Ovary (tissue), 7 donors: ENCODE measurements at regions not wholly inside any gene's neighbourhood (a gene's known extent, or its start where the extent isn't known, plus 50 kb on each side); places are given as distances from the start of the nearest gene placed in this dataset.

Source experiments
- DNase-seq, 5 donors: peaks; one replicate each; pipeline ENCODE4 v3.0.0-alpha.2; 2019 to 2020
- H3K27ac ChIP-seq, 2 donors: fragments of 200-600 bp; one replicate each; pipeline versions ENCODE4 v1.5.1 to v1.8.0; 2019 to 2022
- H3K27me3 ChIP-seq: fragments of 200-600 bp; one replicate; pipeline ENCODE4 v1.8.0; 2022
- H3K36me3 ChIP-seq: fragments of 200-600 bp; sonication (generic); one replicate; pipeline ENCODE4 v1.5.1; 2019
- H3K4me1 ChIP-seq: one replicate; pipeline ENCODE4 v1.8.1; 2013; ENCODE audit warnings: mild to moderate bottlenecking, moderate library complexity; ENCODE audit not compliant: insufficient read depth
- H3K4me3 ChIP-seq: fragments of 200-600 bp; sonication (generic); one replicate; pipeline ENCODE4 v1.5.1; 2017
- H3K9me3 ChIP-seq, 2 donors: fragments of 200-600 bp in 1 of 2; sonication (generic) in 1 of 2; one replicate each; pipeline versions ENCODE4 v1.5.1 to v1.8.1; 2013 to 2019; ENCODE audit warnings: mild to moderate bottlenecking in 1 of 2, moderate library complexity in 1 of 2
- CTCF ChIP-seq, 3 donors: fragments of 450-650 bp in 2 of 3; fragments of 200-600 bp in 1 of 3; IDR thresholded peaks; one replicate each; pipeline versions ENCODE4 v1.5.1 to v1.8.0; 2016 to 2022; ENCODE audit warnings: antibody characterized with exemption in 3 of 3, mild to moderate bottlenecking in 1 of 3
- EP300 ChIP-seq: sonication (generic); formaldehyde crosslinking; IDR thresholded peaks from one replicate; pipeline ENCODE4 v1.6.1; 2017; ENCODE audit warnings: antibody characterized with exemption
- POLR2A ChIP-seq: fragments of 450-650 bp; IDR thresholded peaks from one replicate; pipeline ENCODE4 v1.6.1; 2017; ENCODE audit warnings: antibody characterized with exemption, mild to moderate bottlenecking, moderate library complexity
- WGBS, 3 donors: extraction: QIAGEN DNeasy Blood & Tissue Kit in 1 of 3; methylation state at CpG; one replicate each; pipeline versions ENCODE4 v1.1.5 to v1.1.7; 2013 to 2017; 5-methylcytosine and 5-hydroxymethylcytosine counted together
- intact Hi-C, 4 donors: fragments of 100-400 bp; cut with DNase I; formaldehyde crosslinking; loops; one replicate each; pipeline versions ENCODE4 v1.11.0 to v1.15.1; 2022 to 2023
- donor health status: DM: no; HTN: no; CAD: no; lungs with moderate emphysema.
- donor health status: DM: no; HTN: no; CAD: no.
- donor health status: Bipolar disorder and iron deficiency.
- donor health status: DM: no; HTN: no; CAD: no.
- donor health status: DM: yes; HTN: yes; CAD: no.

- TF ChIP-seq POLR2A (no peak), CTCF (IDR thresholded peaks at IDR 0.05) (no peak)
- Histone ChIP-seq H3K4me3 (no peak overlapping the region), H3K36me3 (no peaks in the 10 kb centered on the region), H3K4me1 (no peaks in the 10 kb centered on the region), H3K27ac (no peak overlapping the region), H3K27me3 (no peaks in the 10 kb centered on the region), H3K9me3 (no peaks in the 10 kb centered on the region)
- intact Hi-C loops: no loop called here
- 67 to 82% (median 74%) methylated on average over 4 of the region's 4 CpGs for WGBS, 3 donors
- DNase-seq: no peak
Observed at GRCh38 chr5:166050531-166050930, 2240.9 kb upstream of the WWC1 start.

- TF ChIP-seq POLR2A (no peak), EP300 (no peak), CTCF (IDR thresholded peaks at IDR 0.05) (no peak)
- H3K9me3 ChIP-seq: no peaks in the 10 kb centered on the region
- H3K27me3 ChIP-seq: no peaks in the 10 kb centered on the region
- intact Hi-C loops: no loop called here
- no peak for DNase-seq
- WGBS, 3 donors: 94 to 98% (median 95%) methylated on average over 5 of the region's 5 CpGs
- no peak overlapping the region for H3K27ac ChIP-seq
- no peak overlapping the region for H3K4me3 ChIP-seq
- H3K36me3 ChIP-seq: no peaks in the 10 kb centered on the region
- H3K4me1 ChIP-seq: no peaks in the 10 kb centered on the region
Observed at GRCh38 chr5:166058660-166059059, 2232.8 kb upstream of the WWC1 start.

- Histone ChIP-seq H3K27me3 (no peaks in the 10 kb centered on the region), H3K9me3 (no peaks in the 10 kb centered on the region), H3K27ac (no peak overlapping the region), H3K4me1 (no peaks in the 10 kb centered on the region), H3K36me3 (no peaks in the 10 kb centered on the region), H3K4me3 (no peak overlapping the region)
- DNase-seq: no peak
- TF ChIP-seq EP300: no peak
- 58 to 83% (median 67%) methylated on average over 1 of the region's 1 CpG for WGBS, 3 donors
- intact Hi-C loops: no loop called here
Observed at GRCh38 chr5:166062094-166062493, 2229.4 kb upstream of the WWC1 start.

- DNase-seq: no peak
- intact Hi-C loops: no loop called here
- no peak overlapping the region for H3K4me3 ChIP-seq
- H3K9me3 ChIP-seq: no peaks in the 10 kb centered on the region
- H3K27ac ChIP-seq: no peak overlapping the region
- H3K4me1 ChIP-seq: no peaks in the 10 kb centered on the region
- H3K27me3 ChIP-seq: no peaks in the 10 kb centered on the region
- no peaks in the 10 kb centered on the region for H3K36me3 ChIP-seq
- TF ChIP-seq EP300 (no peak), CTCF (IDR thresholded peaks at IDR 0.05) (no peak), POLR2A (no peak)
Observed at GRCh38 chr5:166062719-166063118, 2228.7 kb upstream of the WWC1 start.

- no peaks in the 10 kb centered on the region for H3K36me3 ChIP-seq
- no peak overlapping the region for H3K27ac ChIP-seq
- no peaks in the 10 kb centered on the region for H3K27me3 ChIP-seq
- intact Hi-C loops: no loop called here
- H3K4me3 ChIP-seq: no peak overlapping the region
- 47 to 56% (median 54%) methylated on average over 1 of the region's 1 CpG for WGBS, 3 donors
- TF ChIP-seq EP300 (no peak), CTCF (IDR thresholded peaks at IDR 0.05) (no peak), POLR2A (no peak)
- no peaks in the 10 kb centered on the region for H3K4me1 ChIP-seq
- DNase-seq: no peak
- no peaks in the 10 kb centered on the region for H3K9me3 ChIP-seq
Observed at GRCh38 chr5:166063261-166063660, 2228.2 kb upstream of the WWC1 start.
